HG03565 (cell line): ENCODE measurements at regions not wholly inside any gene's neighbourhood (a gene's known extent, or its start where the extent isn't known, plus 50 kb on each side); places are given as distances from the start of the nearest gene placed in this dataset.

Experiments
- ATAC-seq: cut with Tn5 transposase; IDR thresholded peaks from one replicate; pipeline ENCODE4 v1.9.1; 2021; ENCODE audit warnings: mild to moderate bottlenecking, moderate library complexity; ENCODE audit not compliant: unreplicated experiment

GRCh38 chr1:87219626-87220025, 109.1 kb upstream of the LMO4 start:
- no peak for ATAC-seq

- ATAC-seq, result no peak
These were observed 107.7 kb upstream of the LMO4 start for GRCh38 chr1:87220993-87221392.

GRCh38 chr1:87224201-87224600, 104.5 kb upstream of the LMO4 start:
- no peak for ATAC-seq

GRCh38 chr1:87225171-87225570, 103.5 kb upstream of the LMO4 start:
- no peak for ATAC-seq

- ATAC-seq, result no peak
These were observed 102.3 kb upstream of the LMO4 start for GRCh38 chr1:87226341-87226760.

- no peak for ATAC-seq
These were observed 101.0 kb upstream of the LMO4 start for GRCh38 chr1:87227651-87228050.

GRCh38 chr1:87230501-87230900, 98.2 kb upstream of the LMO4 start:
- ATAC-seq, result no peak

- no peak for ATAC-seq
These were observed 96.8 kb upstream of the LMO4 start for GRCh38 chr1:87231703-87232367.

GRCh38 chr1:87236585-87236984, 92.1 kb upstream of the LMO4 start:
- no peak for ATAC-seq

- ATAC-seq, result no peak
These were observed 88.6 kb upstream of the LMO4 start for GRCh38 chr1:87239997-87240605.

- ATAC-seq, result no peak
These were observed 87.9 kb upstream of the LMO4 start for GRCh38 chr1:87240661-87241285.

- ATAC-seq, result no peak
These were observed 86.1 kb upstream of the LMO4 start for GRCh38 chr1:87242445-87243185.

GRCh38 chr1:87243573-87243972, 85.1 kb upstream of the LMO4 start:
- ATAC-seq, result no peak

GRCh38 chr1:87246436-87246835, 82.2 kb upstream of the LMO4 start:
- ATAC-seq, result no peak

- ATAC-seq, result no peak
These were observed 78.9 kb upstream of the LMO4 start for GRCh38 chr1:87249803-87250202.

- ATAC-seq, result no peak
These were observed 78.3 kb upstream of the LMO4 start for GRCh38 chr1:87250336-87250735.

- no peak for ATAC-seq
These were observed 76.3 kb upstream of the LMO4 start for GRCh38 chr1:87252406-87252805.

- no peak for ATAC-seq
These were observed 66.0 kb upstream of the LMO4 start for GRCh38 chr1:87262688-87263087.

- no peak for ATAC-seq
These were observed 65.4 kb upstream of the LMO4 start for GRCh38 chr1:87263281-87263680.

GRCh38 chr1:87263785-87264184, 64.9 kb upstream of the LMO4 start:
- no peak for ATAC-seq

- no peak for ATAC-seq
These were observed 63.7 kb upstream of the LMO4 start for GRCh38 chr1:87264976-87265375.

GRCh38 chr1:87265786-87266185, 62.9 kb upstream of the LMO4 start:
- no peak for ATAC-seq
